Stimulated activated naive CD8-positive, alpha-beta T cell treated with anti-CD3 and anti-CD28 coated beads, Interleukin-15, amount 100 ng/mL, for 72 hours (primary cell): ENCODE measurements at regions not wholly inside any gene's neighbourhood (a gene's known extent, or its start where the extent isn't known, plus 50 kb on each side); places are given as distances from the start of the nearest gene placed in this dataset.
A peak's percentile ranks its signal among the peaks of the same experiment; 100 is the strongest.

Experiments used
- ATAC-seq: fragments of 150-1000 bp; cut with Tn5 transposase; 2 replicates; pipeline ENCODE4 v1.10.0; 2021; ENCODE audit warnings: mild to moderate bottlenecking, moderate library complexity
- DNase-seq, 2 donors: peaks; one replicate each; pipeline ENCODE4 v3.0.0; 2021 to 2022
- H3K27ac Mint-ChIP-seq, 2 donors: one replicate each; pipeline ENCODE4 v1.8.0; 2022; ENCODE audit warnings: mild to moderate bottlenecking in 2 of 2, mixed read lengths in 2 of 2, moderate library complexity in 2 of 2
- H3K27me3 Mint-ChIP-seq: one replicate; pipeline ENCODE4 v1.8.0; 2022; ENCODE audit warnings: mixed read lengths
- H3K4me1 Mint-ChIP-seq: one replicate; pipeline ENCODE4 v1.8.0; 2022; ENCODE audit warnings: mild to moderate bottlenecking, mixed read lengths
- H3K4me3 Mint-ChIP-seq, 2 donors: one replicate each; pipeline ENCODE4 v1.8.0; 2022; ENCODE audit warnings: mild to moderate bottlenecking in 2 of 2, mixed read lengths in 2 of 2, moderate library complexity in 1 of 2
- H3K9me3 Mint-ChIP-seq, 2 donors: one replicate each; pipeline ENCODE4 v1.8.0; 2022; ENCODE audit warnings: mixed read lengths in 2 of 2

GRCh38 chr6:105889902-105890301, 196.2 kb upstream of the PRDM1 start:
- H3K27ac Mint-ChIP-seq: no peak overlapping the region
- H3K9me3 Mint-ChIP-seq: no peaks in the 10 kb centered on the region
- DNase-seq (no peak), ATAC-seq (no peak)
- H3K4me1 Mint-ChIP-seq: peaks cover 34% of the 10 kb centered on the region
- no peak overlapping the region for H3K4me3 Mint-ChIP-seq
- peaks cover 34% of the 10 kb centered on the region for H3K27me3 Mint-ChIP-seq

GRCh38 chr6:105886814-105887544, 199.2 kb upstream of the PRDM1 start:
- peak; percentile 9 for ATAC-seq
- H3K4me1 Mint-ChIP-seq: peaks cover 28% of the 10 kb centered on the region
- H3K9me3 Mint-ChIP-seq: no peaks in the 10 kb centered on the region
- H3K27ac Mint-ChIP-seq: no peak overlapping the region
- no peak for DNase-seq
- H3K4me3 Mint-ChIP-seq: no peak overlapping the region
- peaks cover 39% of the 10 kb centered on the region for H3K27me3 Mint-ChIP-seq

DNA sequence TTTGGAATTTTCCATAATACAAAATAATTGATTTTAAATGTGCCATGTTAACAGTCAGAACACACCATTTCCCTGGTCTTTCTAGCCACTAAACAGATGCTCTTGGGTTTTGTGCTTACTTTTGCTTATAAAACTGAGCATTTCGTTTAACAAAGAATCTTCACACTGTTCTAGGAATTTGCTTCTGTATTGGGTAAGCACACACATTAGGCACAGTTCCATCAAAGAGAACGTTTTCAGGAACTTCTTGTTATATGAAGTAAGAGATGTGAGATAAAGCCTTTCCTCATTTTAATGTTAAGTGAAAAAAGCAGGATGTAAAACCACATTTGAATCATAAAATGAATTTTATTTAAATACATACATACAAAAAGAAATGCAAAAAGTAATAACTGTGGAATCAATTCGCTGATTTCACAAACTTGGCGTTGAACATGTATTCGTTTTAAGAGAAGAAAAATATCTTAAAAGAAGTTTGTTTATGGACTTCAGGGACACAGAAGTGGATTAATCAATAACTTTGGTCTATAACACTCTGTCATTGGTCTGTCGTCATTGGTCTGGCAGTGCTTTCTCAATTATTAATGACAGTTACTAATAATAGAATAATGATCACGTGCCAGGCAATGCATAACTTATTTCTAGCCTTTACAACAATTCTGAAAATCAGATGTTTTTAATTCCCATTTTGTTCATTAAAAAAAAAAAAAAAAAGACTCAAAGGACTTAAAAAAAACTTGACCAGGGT, 199.9 kb upstream of the PRDM1 start:
- Mint-ChIP-seq H3K27ac (no peak overlapping the region), H3K9me3 (no peaks in the 10 kb centered on the region), H3K4me1 (peaks cover 28% of the 10 kb centered on the region), H3K4me3 (no peak overlapping the region), H3K27me3 (peaks cover 41% of the 10 kb centered on the region)
- no peak for DNase-seq
- no peak for ATAC-seq

GRCh38 chr6:105884426-105884825, 201.7 kb upstream of the PRDM1 start:
- no peak overlapping the region for H3K27ac Mint-ChIP-seq
- peaks cover 39% of the 10 kb centered on the region for H3K4me1 Mint-ChIP-seq
- H3K27me3 Mint-ChIP-seq: peaks cover 53% of the 10 kb centered on the region
- H3K9me3 Mint-ChIP-seq: no peaks in the 10 kb centered on the region
- no peak overlapping the region for H3K4me3 Mint-ChIP-seq
- no peak for ATAC-seq
- DNase-seq: no peak

GRCh38 chr6:105884011-105884410, 202.1 kb upstream of the PRDM1 start:
- ATAC-seq (no peak), DNase-seq (no peak)
- Mint-ChIP-seq H3K9me3 (no peaks in the 10 kb centered on the region), H3K4me1 (peaks cover 39% of the 10 kb centered on the region), H3K27me3 (peaks cover 58% of the 10 kb centered on the region), H3K27ac (peak overlapping the region in 1 of 2 donors; percentile 79), H3K4me3 (no peak overlapping the region)

GRCh38 chr6:105882828-105883227, 203.3 kb upstream of the PRDM1 start:
- H3K27ac Mint-ChIP-seq: no peak overlapping the region
- DNase-seq (no peak), ATAC-seq (no peak)
- H3K9me3 Mint-ChIP-seq: peaks cover 0 to 4% of the 10 kb centered on the region in 2 donors
- peaks cover 37% of the 10 kb centered on the region for H3K4me1 Mint-ChIP-seq
- no peak overlapping the region for H3K4me3 Mint-ChIP-seq
- H3K27me3 Mint-ChIP-seq: peaks cover 69% of the 10 kb centered on the region

GRCh38 chr6:105882121-105882803, 203.9 kb upstream of the PRDM1 start:
- Mint-ChIP-seq H3K27ac (no peak overlapping the region), H3K27me3 (peaks cover 74% of the 10 kb centered on the region), H3K9me3 (peaks cover 0 to 4% of the 10 kb centered on the region in 2 donors), H3K4me3 (no peak overlapping the region), H3K4me1 (peaks cover 32% of the 10 kb centered on the region)
- ATAC-seq (no peak), DNase-seq (no peak)

DNA sequence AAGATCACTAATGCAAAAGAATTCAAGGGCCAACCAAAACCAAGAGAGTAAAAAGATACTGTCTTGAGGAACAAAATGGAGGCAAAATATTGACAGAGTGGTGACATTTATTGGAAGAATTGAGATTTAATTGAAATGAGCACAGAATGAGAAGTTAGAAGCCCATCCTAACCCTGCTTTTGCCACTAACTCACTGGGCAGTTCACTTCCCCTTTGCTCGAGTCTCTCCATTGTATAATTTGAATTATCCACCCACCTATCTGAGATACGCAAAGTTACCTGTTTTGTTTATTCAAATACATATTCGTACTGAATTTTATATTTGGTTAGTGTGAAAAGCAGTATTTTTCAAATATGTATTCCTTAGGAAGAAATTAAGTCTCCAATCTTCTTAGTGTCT, 204.5 kb upstream of the PRDM1 start:
- Mint-ChIP-seq H3K4me1 (peaks cover 25% of the 10 kb centered on the region), H3K4me3 (no peak overlapping the region), H3K9me3 (peaks cover 0 to 4% of the 10 kb centered on the region in 2 donors), H3K27me3 (peaks cover 78% of the 10 kb centered on the region), H3K27ac (no peak overlapping the region)
- DNase-seq: no peak
- no peak for ATAC-seq

DNA sequence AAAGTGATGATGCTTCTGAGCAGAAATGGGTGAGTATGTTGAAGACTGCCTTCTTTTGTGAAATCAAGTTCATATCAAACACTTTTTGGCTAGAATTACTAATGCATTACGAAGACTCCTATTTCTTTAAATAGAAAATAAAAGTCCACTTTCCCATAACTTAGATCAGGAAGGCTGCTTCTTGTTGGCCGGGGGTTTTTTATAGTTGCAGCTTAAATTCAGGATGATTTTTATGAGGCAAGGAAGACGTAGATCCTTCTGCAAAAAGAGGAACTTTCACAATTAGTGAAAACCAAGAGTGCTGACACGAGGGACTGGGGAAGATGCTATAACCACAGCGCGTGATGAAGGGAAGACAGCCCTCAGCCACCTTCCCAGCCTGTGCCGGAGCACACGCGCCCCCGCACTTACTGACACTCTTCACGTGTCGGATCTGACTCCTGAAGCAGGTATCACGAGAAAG, 206.1 kb upstream of the PRDM1 start:
- peaks cover 15% of the 10 kb centered on the region for H3K4me1 Mint-ChIP-seq
- ATAC-seq (peak; percentile 80), DNase-seq (no peak)
- peaks cover 94% of the 10 kb centered on the region for H3K27me3 Mint-ChIP-seq
- H3K9me3 Mint-ChIP-seq: peaks cover 0 to 4% of the 10 kb centered on the region in 2 donors
- H3K4me3 Mint-ChIP-seq: peak overlapping the region; percentile 65
- peak overlapping the region in 1 of 2 donors; percentile 32 for H3K27ac Mint-ChIP-seq

- H3K27me3 Mint-ChIP-seq: peaks cover 90% of the 10 kb centered on the region
- no peak overlapping the region for H3K27ac Mint-ChIP-seq
- H3K4me3 Mint-ChIP-seq: no peak overlapping the region
- H3K4me1 Mint-ChIP-seq: peaks cover 11% of the 10 kb centered on the region
- ATAC-seq: no peak
- H3K9me3 Mint-ChIP-seq: peaks cover 0 to 4% of the 10 kb centered on the region in 2 donors
- DNase-seq: no peak
Measured at GRCh38 chr6:105879146-105879545, 207.0 kb upstream of the PRDM1 start.

GRCh38 chr6:105875974-105876640, 210.0 kb upstream of the PRDM1 start:
- peaks cover 0 to 4% of the 10 kb centered on the region in 2 donors for H3K9me3 Mint-ChIP-seq
- peaks cover 76% of the 10 kb centered on the region for H3K27me3 Mint-ChIP-seq
- H3K4me3 Mint-ChIP-seq: no peak overlapping the region
- ATAC-seq (no peak), DNase-seq (no peak)
- H3K27ac Mint-ChIP-seq: no peak overlapping the region
- peaks cover 11% of the 10 kb centered on the region for H3K4me1 Mint-ChIP-seq

GRCh38 chr6:105874835-105875626, 211.1 kb upstream of the PRDM1 start:
- no peak for ATAC-seq
- Mint-ChIP-seq H3K27ac (no peak overlapping the region), H3K4me1 (peaks cover 3% of the 10 kb centered on the region), H3K4me3 (no peak overlapping the region), H3K27me3 (peaks cover 67% of the 10 kb centered on the region), H3K9me3 (peaks cover 0 to 4% of the 10 kb centered on the region in 2 donors)
- DNase-seq: no peak

DNA sequence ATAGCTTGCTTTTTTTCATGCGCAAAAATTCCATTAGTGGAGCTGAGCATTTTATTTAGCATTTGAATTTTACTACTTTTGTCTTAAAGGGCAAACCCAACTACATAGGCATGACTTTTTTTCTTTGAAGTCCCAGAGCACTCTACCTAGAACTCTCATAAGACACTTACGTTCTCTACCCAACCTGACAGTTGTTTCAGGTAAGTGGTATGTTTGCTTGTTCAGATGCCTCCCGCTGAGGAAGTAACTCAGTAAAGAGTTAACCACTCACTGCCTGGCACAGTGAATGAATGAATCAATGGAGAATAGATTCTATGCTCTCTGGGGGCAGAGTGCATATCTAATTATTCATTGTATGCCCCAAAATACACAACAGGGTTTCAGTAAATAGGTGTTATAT, 212.3 kb upstream of the PRDM1 start:
- Mint-ChIP-seq H3K9me3 (peaks cover 0 to 4% of the 10 kb centered on the region in 2 donors), H3K27ac (no peak overlapping the region), H3K27me3 (peaks cover 57% of the 10 kb centered on the region), H3K4me1 (no peaks in the 10 kb centered on the region), H3K4me3 (no peak overlapping the region)
- ATAC-seq: no peak
- DNase-seq: no peak

GRCh38 chr6:105873211-105873704, 212.9 kb upstream of the PRDM1 start:
- Mint-ChIP-seq H3K4me1 (no peaks in the 10 kb centered on the region), H3K9me3 (peaks cover 0 to 3% of the 10 kb centered on the region in 2 donors), H3K4me3 (no peak overlapping the region), H3K27me3 (peaks cover 52% of the 10 kb centered on the region), H3K27ac (no peak overlapping the region)
- no peak for DNase-seq
- ATAC-seq: peak; percentile 65
